ENCODE measurements at regions not wholly inside any gene's neighbourhood (a gene's known extent, or its start where the extent isn't known, plus 50 kb on each side); places are given as distances from the start of the nearest gene placed in this dataset.

DNA sequence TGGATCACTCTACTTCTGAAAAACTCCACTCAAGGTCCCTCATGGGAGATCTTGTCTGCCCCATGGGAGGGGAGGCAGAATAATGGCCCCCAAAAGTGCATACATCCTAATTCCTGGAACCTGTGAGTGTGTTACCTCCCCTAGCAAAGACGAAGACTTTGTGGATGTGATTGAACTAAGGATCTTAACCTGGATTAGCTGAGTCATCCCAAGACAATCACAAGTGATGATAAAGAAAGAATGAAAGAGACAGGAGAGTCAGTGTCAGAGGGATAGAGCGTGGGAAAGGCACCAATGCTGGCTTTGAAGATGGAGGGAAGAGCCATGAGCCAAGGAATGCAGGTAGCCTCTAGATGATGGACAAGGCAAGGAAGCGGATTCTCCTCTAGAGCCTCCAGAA is 374.7 kb upstream of the DYNLRB2 start:
- no peaks in the 10 kb centered on the region for H3K79me2 ChIP-seq
- no peak overlapping the region for H2AFZ ChIP-seq
- H3K36me3 ChIP-seq (ENCODE audit: control insufficient read depth, insufficient read depth, low read length) = no peaks in the 10 kb centered on the region
- no peaks in the 10 kb centered on the region for H3K4me1 ChIP-seq
- no peak overlapping the region for H3K27ac ChIP-seq
- TF ChIP-seq, protein P1, sequence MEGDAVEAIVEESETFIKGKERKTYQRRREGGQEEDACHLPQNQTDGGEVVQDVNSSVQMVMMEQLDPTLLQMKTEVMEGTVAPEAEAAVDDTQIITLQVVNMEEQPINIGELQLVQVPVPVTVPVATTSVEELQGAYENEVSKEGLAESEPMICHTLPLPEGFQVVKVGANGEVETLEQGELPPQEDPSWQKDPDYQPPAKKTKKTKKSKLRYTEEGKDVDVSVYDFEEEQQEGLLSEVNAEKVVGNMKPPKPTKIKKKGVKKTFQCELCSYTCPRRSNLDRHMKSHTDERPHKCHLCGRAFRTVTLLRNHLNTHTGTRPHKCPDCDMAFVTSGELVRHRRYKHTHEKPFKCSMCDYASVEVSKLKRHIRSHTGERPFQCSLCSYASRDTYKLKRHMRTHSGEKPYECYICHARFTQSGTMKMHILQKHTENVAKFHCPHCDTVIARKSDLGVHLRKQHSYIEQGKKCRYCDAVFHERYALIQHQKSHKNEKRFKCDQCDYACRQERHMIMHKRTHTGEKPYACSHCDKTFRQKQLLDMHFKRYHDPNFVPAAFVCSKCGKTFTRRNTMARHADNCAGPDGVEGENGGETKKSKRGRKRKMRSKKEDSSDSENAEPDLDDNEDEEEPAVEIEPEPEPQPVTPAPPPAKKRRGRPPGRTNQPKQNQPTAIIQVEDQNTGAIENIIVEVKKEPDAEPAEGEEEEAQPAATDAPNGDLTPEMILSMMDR (IDR thresholded peaks at IDR 0.05) = no peak
- H3K9ac ChIP-seq = no peak overlapping the region
- H3K4me2 ChIP-seq (ENCODE audit: low read length) = no peak overlapping the region
- no peaks in the 10 kb centered on the region for H3K27me3 ChIP-seq (ENCODE audit: control insufficient read depth, insufficient read depth, low read length)
- no peak overlapping the region for H3K4me3 ChIP-seq (ENCODE audit: low read depth, low read length)
- no peaks in the 10 kb centered on the region for H3K9me3 ChIP-seq (ENCODE audit: control insufficient read depth, low read length)

- Histone ChIP-seq H3K27me3 (ENCODE audit: control insufficient read depth, insufficient read depth, low read length) (no peaks in the 10 kb centered on the region), H2AFZ (no peak overlapping the region), H3K36me3 (ENCODE audit: control insufficient read depth, insufficient read depth, low read length) (no peaks in the 10 kb centered on the region), H3K4me3 (ENCODE audit: low read depth, low read length) (no peak overlapping the region), H3K9ac (no peak overlapping the region), H3K27ac (no peak overlapping the region), H3K9me3 (ENCODE audit: control insufficient read depth, low read length) (no peaks in the 10 kb centered on the region), H3K4me1 (no peaks in the 10 kb centered on the region), H3K4me2 (ENCODE audit: low read length) (no peak overlapping the region), H3K79me2 (no peaks in the 10 kb centered on the region)
- TF ChIP-seq, protein P1 (IDR thresholded peaks at IDR 0.05) = no peak
Measured at GRCh38 chr16:80164966-80165550, 375.7 kb upstream of the DYNLRB2 start.

- no peak overlapping the region for H3K27ac ChIP-seq
- H3K4me1 ChIP-seq = no peaks in the 10 kb centered on the region
- no peak overlapping the region for H3K4me2 ChIP-seq (ENCODE audit: low read length)
- no peaks in the 10 kb centered on the region for H3K27me3 ChIP-seq (ENCODE audit: control insufficient read depth, insufficient read depth, low read length)
- no peaks in the 10 kb centered on the region for H3K9me3 ChIP-seq (ENCODE audit: control insufficient read depth, low read length)
- H3K4me3 ChIP-seq (ENCODE audit: low read depth, low read length) = no peak overlapping the region
- no peak overlapping the region for H2AFZ ChIP-seq
- TF ChIP-seq, protein P1 (IDR thresholded peaks at IDR 0.05) = no peak
- H3K79me2 ChIP-seq = no peaks in the 10 kb centered on the region
- H3K36me3 ChIP-seq (ENCODE audit: control insufficient read depth, insufficient read depth, low read length) = no peaks in the 10 kb centered on the region
- H3K9ac ChIP-seq = no peak overlapping the region
Measured at GRCh38 chr16:80163339-80163738, 377.5 kb upstream of the DYNLRB2 start.

GRCh38 chr16:80161799-80162739 is 378.7 kb upstream of the DYNLRB2 start:
- no peaks in the 10 kb centered on the region for H3K9me3 ChIP-seq (ENCODE audit: control insufficient read depth, low read length)
- TF ChIP-seq, protein P1 (IDR thresholded peaks at IDR 0.05) = no peak
- H3K27me3 ChIP-seq (ENCODE audit: control insufficient read depth, insufficient read depth, low read length) = no peaks in the 10 kb centered on the region
- H3K36me3 ChIP-seq (ENCODE audit: control insufficient read depth, insufficient read depth, low read length) = no peaks in the 10 kb centered on the region
- no peak overlapping the region for H3K4me2 ChIP-seq (ENCODE audit: low read length)
- no peak overlapping the region for H3K4me3 ChIP-seq (ENCODE audit: low read depth, low read length)
- no peaks in the 10 kb centered on the region for H3K4me1 ChIP-seq
- H3K27ac ChIP-seq = no peak overlapping the region
- H3K79me2 ChIP-seq = no peaks in the 10 kb centered on the region
- H2AFZ ChIP-seq = no peak overlapping the region
- H3K9ac ChIP-seq = no peak overlapping the region

Data from parathyroid adenoma (tissue), 2 donors.